Astrocyte of the cerebellum (primary cell): ENCODE measurements at regions not wholly inside any gene's neighbourhood (a gene's known extent, or its start where the extent isn't known, plus 50 kb on each side); places are given as distances from the start of the nearest gene placed in this dataset.
A peak's percentile ranks its signal among the peaks of the same experiment; 100 is the strongest.

Source experiments
- DNase-seq: peaks from one replicate; pipeline ENCODE4 v3.0.0-alpha.2; 2011; ENCODE audit warnings: low read depth
- H3K4me3 ChIP-seq: 2 replicates; pipeline ENCODE4 v1.5.1; 2011; ENCODE audit warnings: mild to moderate bottlenecking, low read depth, low read length, moderate library complexity
- in situ Hi-C: cut with HindIII; loops from 2 replicates; pipeline ENCODE4 v1.10.0; 2017; ENCODE audit warnings: low sequenced_read_pairs
- TF ChIP-seq, protein P1 (sequence below): IDR thresholded peaks from 2 replicates; pipeline ENCODE4 v1.5.1; 2012; ENCODE audit warnings: low read length, low read depth, moderate library complexity, mild to moderate bottlenecking; ENCODE audit errors: missing control alignments

DNA sequence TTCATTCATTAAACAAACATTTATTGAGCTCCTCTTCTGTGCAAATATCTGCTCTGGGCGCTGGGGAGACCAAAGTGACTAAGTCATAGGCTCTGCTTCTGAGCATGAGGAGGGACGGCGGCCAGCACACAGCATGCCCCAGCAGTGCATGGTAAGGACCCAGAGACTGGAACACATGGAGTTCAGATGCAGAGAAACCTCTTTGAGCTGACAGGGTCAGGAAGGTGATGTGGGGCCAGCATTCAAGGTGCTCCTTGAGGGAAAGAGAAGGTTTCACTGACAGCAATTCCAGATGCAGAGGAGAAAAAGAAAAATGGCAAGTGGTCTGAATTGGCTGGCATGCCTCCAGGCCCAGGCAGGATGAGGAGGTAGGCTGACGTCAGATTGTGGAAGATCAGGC, 234.5 kb downstream of the UACA start:
- no peak overlapping the region for H3K4me3 ChIP-seq
- in situ Hi-C loops: loop anchor here (5.0 kb wide), 1 partner anchor 53 kb away; no protein-coding TSS in a partner anchor
- TF ChIP-seq, protein P1, sequence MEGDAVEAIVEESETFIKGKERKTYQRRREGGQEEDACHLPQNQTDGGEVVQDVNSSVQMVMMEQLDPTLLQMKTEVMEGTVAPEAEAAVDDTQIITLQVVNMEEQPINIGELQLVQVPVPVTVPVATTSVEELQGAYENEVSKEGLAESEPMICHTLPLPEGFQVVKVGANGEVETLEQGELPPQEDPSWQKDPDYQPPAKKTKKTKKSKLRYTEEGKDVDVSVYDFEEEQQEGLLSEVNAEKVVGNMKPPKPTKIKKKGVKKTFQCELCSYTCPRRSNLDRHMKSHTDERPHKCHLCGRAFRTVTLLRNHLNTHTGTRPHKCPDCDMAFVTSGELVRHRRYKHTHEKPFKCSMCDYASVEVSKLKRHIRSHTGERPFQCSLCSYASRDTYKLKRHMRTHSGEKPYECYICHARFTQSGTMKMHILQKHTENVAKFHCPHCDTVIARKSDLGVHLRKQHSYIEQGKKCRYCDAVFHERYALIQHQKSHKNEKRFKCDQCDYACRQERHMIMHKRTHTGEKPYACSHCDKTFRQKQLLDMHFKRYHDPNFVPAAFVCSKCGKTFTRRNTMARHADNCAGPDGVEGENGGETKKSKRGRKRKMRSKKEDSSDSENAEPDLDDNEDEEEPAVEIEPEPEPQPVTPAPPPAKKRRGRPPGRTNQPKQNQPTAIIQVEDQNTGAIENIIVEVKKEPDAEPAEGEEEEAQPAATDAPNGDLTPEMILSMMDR: no peak
- DNase-seq: no peak

- TF ChIP-seq, protein P1: no peak
- DNase-seq: no peak
- H3K4me3 ChIP-seq: no peak overlapping the region
- in situ Hi-C loops: loop anchor here (5.0 kb wide), 1 partner anchor 54 kb away; no protein-coding TSS in a partner anchor
Observed at GRCh38 chr15:70528270-70528706, 235.1 kb downstream of the UACA start.

GRCh38 chr15:70526974-70527325, 236.4 kb downstream of the UACA start:
- H3K4me3 ChIP-seq: no peak overlapping the region
- TF ChIP-seq, protein P1: no peak
- in situ Hi-C loops: loop anchor here (5.0 kb wide), 1 partner anchor 55 kb away; no protein-coding TSS in a partner anchor
- DNase-seq: no peak

DNA sequence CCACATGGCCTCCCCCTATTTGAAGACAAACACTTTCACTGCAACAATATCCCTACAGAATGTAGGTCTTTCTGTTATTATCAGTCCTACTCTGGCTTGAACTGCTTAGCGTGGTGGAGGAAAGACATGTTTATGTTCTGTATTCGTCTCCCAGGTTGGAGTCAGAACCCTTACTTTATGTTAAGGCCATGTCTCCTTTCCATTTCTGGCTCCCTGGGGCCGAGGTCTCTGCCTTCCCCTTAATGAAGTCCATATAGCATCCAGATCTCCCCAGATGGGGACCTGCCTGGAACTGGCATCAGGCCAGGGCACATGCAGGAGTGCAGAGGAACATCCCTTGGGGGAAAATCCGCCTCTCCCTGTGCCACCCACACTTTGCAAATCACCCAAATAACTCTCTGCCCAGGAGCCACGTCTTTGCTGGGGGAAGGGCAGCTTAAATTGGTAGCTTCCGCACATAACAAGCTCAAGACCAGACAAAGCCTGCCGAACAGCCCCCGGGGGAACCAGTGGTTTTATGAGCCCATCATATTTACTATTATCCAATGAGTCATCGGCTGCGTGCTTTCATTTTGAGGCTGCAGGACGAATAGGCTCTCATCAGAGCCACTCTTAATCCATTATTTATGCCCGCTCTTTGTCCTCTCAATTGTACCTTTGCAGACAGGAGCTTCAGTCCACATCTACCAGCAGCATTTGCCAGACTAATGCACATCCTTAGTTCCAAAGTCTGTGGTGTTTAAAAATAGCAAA, 237.0 kb downstream of the UACA start:
- no peak overlapping the region for H3K4me3 ChIP-seq
- in situ Hi-C loops: loop anchor here (5.0 kb wide), 1 partner anchor 56 kb away; no protein-coding TSS in a partner anchor
- TF ChIP-seq, protein P1: no peak
- DNase-seq: peak; percentile 24

DNA sequence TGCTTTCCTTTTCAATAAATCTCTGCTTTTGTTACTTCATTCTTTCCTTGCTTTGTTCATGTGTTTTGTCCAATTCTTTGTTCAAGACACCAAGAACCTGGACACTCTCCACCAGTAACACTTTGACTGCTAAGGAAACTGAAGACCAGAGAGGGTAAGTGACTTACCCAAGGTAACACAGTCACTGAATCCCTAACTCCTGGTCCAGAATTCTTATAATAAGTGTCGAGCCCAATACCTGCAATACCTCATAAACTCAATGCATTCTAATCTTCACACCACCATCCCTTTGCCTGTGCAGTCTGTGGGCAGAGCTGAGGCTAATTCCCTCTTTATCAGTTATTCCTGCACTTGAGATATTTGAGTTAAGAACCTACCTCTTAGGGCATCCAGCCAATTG, 237.8 kb downstream of the UACA start:
- H3K4me3 ChIP-seq: no peak overlapping the region
- in situ Hi-C loops: loop anchor here (5.0 kb wide), 1 partner anchor 57 kb away; no protein-coding TSS in a partner anchor
- TF ChIP-seq, protein P1: no peak
- no peak for DNase-seq

DNA sequence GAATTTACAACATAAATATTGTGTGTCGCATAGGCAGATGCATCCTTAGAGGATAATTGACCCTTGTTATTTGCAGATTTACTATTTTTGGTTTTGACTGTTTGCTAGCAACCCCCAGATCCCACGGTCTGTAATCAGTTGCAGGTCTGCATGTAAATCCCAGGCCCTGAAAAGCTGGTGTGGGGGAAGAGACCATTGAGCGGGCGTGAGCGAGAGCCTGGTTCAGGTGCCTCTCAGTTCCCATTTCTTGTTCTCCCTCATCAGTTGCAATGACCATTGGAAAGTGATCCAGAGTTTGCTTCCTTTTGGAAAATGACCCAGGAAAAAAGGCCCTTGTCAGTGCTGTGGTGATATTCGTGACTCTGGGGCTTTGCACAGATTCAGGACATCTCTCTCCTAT, 238.9 kb downstream of the UACA start:
- no peak overlapping the region for H3K4me3 ChIP-seq
- TF ChIP-seq, protein P1: no peak
- DNase-seq: no peak
- in situ Hi-C loops: no loop called here
